Cardiac fibroblast (primary cell): ENCODE measurements at regions not wholly inside any gene's neighbourhood (a gene's known extent, or its start where the extent isn't known, plus 50 kb on each side); places are given as distances from the start of the nearest gene placed in this dataset.
A peak's percentile ranks its signal among the peaks of the same experiment; 100 is the strongest.

Experiments
- DNase-seq, 2 donors: peaks; one replicate each; pipeline versions ENCODE4 v3.0.0 to v3.0.0-alpha.2; 2010; ENCODE audit warnings: low read depth in 2 of 2
- H3K4me3 ChIP-seq, 2 donors: replicated peaks in 1 of 2; 1 replicate in 1 of 2; 2 replicates in 1 of 2; pipeline ENCODE4 v1.5.1; 2011; ENCODE audit warnings: low read depth in 2 of 2, low read length in 2 of 2, mild to moderate bottlenecking in 2 of 2, moderate library complexity in 1 of 2
- TF ChIP-seq, protein P1 (sequence below): IDR thresholded peaks from one replicate; pipeline ENCODE4 v1.5.1; 2011; ENCODE audit warnings: low read depth, mild to moderate bottlenecking, low read length, inconsistent platforms

DNA sequence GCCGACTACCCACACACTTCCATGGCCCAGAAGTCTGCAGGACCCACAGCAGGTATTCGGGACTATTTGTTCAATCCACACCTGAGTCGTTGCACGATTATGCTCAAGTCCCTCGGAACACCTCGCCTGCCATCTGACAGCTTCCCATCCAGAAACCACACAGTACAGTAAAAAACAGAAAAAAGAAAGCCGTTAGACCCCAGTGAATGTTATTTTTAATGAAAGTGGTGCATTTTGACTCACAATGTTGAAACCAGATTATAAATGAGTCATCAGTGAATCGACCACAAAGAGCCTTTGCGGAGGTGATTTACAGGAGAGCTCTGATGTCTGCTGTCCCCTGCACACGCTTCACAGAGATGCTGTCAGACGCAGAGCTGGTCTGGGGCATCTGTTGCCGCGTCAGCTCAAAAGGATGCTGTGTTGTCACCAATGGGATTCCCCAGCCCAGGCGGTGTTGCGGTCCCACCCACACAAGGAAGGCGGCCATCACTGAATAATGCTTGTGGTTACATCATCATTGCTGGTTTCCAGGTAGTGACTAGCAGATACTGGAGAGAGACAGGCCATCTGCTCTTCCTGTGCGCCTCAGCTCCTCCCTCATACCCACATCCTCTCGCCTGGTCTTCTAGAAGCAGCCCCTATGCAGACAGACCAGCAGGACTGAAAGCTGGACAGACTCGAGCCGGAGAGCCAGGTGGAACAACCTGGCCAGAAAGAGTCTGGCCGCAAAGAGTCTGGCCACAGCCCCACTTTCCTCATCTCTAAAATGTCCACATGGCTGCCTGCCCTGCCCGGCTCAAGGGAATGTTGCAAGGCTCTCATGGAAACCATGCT is 116.8 kb downstream of the TOMM20 start:
- H3K4me3 ChIP-seq = no peak overlapping the region
- peak; percentile 92 to 100 for DNase-seq
- TF ChIP-seq, protein P1, sequence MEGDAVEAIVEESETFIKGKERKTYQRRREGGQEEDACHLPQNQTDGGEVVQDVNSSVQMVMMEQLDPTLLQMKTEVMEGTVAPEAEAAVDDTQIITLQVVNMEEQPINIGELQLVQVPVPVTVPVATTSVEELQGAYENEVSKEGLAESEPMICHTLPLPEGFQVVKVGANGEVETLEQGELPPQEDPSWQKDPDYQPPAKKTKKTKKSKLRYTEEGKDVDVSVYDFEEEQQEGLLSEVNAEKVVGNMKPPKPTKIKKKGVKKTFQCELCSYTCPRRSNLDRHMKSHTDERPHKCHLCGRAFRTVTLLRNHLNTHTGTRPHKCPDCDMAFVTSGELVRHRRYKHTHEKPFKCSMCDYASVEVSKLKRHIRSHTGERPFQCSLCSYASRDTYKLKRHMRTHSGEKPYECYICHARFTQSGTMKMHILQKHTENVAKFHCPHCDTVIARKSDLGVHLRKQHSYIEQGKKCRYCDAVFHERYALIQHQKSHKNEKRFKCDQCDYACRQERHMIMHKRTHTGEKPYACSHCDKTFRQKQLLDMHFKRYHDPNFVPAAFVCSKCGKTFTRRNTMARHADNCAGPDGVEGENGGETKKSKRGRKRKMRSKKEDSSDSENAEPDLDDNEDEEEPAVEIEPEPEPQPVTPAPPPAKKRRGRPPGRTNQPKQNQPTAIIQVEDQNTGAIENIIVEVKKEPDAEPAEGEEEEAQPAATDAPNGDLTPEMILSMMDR = no peak

DNA sequence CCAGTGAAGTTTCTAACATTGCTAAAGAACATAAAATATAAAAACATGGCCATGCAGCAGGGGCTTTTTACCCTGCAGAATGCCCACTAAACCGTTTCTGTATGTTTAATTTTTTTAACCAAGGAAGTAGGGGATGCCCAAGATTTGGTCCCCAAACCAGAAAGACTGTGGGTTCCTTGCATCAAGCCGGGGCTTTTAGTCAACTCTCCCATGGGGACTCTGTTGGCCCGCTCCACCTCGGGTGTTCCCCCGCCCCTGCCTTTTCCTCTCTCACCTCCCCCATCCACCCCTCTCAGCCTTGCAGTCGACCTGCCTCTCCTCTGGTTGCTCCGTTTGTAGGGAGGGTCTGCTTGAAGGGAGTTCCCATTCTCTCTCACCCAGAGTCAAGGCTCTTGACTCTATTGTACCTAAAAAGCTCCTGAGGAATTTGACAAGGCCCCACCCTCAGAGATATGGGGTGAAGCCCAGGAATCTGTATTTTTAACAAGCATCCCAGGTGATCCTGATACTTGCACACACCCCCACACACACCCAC is 117.5 kb downstream of the TOMM20 start:
- DNase-seq = no peak
- TF ChIP-seq, protein P1 = no peak
- H3K4me3 ChIP-seq = no peak overlapping the region

DNA sequence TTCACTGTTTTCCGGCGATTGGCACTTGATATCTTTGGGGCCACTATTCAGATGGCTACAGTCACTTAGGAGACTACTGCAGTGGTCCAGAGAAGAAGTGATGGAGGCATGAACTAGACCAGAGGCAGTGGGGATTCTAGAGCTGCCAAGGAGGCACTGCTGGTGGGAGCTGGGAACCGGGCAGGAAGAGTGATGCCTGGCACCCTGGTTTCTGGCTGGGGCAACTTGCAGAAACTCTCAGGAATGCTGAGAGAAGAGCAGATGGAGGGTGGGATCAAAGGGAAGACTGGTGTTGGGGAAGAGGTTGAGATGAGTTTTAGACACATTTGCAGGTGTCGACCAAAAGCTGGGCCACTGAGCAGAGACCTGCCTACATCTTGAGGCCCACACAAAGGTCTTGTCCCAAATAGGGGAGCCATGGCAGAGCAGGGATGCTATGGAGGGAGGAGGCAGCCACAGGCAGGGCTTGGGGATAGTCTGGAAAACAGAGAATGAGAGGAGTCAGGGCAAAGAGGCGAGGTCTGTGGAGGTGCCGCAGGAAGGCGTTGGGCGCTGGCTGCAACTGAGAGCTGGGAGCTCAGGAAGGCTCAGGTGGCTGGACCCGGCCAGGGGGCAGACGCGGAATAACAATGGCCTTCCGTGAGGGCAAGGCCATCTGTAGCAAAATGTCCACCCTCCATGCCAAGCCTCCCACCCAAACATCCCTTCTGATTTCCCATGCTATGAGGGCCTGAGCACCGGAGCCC is 118.9 kb downstream of the TOMM20 start:
- TF ChIP-seq, protein P1 = no peak
- no peak for DNase-seq
- H3K4me3 ChIP-seq = no peak overlapping the region

DNA sequence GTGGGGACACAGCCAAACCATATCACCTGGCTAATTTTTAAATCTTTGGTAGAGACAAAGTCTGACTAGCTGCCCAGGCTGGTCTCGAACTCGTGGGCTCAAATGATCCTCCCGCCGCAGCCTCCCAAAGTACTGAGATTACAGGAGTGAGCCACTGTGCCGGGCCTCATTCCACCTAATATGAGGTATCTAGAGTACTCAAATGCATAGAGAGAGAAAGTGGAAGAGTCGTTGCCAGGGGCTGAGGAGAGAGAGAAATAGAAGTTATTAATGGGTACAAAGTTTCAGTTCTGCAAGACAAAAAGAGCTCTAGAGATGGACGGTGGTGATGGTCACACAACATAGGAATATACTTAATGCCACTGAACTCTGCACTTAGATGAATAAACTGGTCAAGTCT is 119.6 kb downstream of the TOMM20 start:
- DNase-seq = no peak
- no peak overlapping the region for H3K4me3 ChIP-seq
- TF ChIP-seq, protein P1 = no peak

DNA sequence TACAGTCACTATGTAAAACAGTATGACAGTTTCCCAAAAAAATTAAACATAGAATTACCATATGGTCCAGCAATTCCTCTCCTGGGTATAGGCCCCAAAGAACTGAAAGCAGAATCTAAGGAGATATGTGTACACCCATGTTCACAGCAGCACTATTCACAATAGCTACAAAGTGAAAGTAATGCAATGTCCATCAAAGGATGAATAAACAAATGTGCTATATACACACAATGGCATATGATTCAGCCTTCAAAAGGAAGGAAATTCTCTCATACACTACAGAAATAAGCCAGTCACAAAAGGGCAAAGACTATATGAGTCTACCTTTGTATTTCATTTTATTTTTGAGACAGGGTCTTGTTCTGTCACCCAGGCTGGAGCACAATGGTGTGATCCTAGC is 120.4 kb downstream of the TOMM20 start:
- TF ChIP-seq, protein P1 = no peak
- H3K4me3 ChIP-seq = no peak overlapping the region
- DNase-seq = peak; percentile 27 to 68

DNA sequence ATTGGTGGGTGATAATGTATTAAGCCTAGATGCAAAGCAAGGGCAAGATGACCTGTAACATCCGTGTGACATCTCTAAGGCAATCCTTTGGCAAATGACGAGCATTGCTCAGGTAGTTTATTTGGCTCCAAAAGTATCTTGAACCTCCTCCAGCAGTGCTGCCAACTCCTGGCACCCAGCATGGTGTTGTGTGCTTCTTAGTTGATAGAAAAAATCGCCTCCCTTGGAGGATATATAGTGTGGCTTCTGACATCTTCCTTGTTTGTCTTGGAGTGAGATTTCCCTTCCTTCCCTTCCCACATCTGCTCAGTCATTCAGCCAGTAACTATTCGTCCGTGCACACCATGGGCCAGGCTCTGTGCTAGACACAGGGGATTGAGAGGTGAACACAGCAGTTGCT is 121.8 kb downstream of the TOMM20 start:
- TF ChIP-seq, protein P1 = no peak
- no peak overlapping the region for H3K4me3 ChIP-seq
- DNase-seq = no peak
